Endometrium (tissue), 2 donors: ENCODE measurements at regions not wholly inside any gene's neighbourhood (a gene's known extent, or its start where the extent isn't known, plus 50 kb on each side); places are given as distances from the start of the nearest gene placed in this dataset.
A peak's percentile ranks its signal among the peaks of the same experiment; 100 is the strongest.
"Not testable (repeated sequence)": the region's sequence is repeated elsewhere in the genome, so short reads cannot be mapped to it uniquely, and the experiment has no call there.

Experiments
- FAIRE-seq: peaks from 2 replicates; lab custom pipeline; 2012; peaks lifted over from hg19 to GRCh38; lab: Jason Lieb, UNC
- donor health status: control.
- donor health status: control.

DNA sequence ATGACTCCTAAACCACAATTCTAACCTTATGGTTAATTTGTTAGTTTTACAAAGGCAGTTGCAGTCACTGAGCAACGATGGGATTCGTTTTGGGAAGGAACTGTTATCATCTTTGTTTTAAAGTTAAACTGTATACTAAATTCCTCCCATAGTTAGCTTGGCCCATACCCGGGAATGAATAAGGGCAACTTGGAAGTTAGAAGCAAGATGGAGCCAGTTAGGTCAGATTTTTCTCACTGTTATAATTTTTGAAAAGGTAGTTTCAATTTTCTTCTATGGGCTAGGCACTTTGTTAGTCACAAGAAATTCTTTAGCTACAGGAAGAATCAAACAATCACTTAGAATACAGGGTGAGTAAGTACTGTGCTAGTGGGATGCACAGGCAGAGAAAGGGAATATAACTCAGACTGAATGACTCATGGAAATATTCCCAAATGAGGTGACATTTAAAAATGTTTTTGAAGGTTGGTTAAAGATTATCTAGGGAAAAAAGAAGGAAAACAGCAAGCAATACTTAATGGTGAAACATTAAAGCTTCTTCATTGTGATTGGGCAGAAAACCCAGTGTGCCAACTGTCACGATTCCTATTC is 153.6 kb downstream of the MAGEB17 start:
- FAIRE-seq: no peak

DNA sequence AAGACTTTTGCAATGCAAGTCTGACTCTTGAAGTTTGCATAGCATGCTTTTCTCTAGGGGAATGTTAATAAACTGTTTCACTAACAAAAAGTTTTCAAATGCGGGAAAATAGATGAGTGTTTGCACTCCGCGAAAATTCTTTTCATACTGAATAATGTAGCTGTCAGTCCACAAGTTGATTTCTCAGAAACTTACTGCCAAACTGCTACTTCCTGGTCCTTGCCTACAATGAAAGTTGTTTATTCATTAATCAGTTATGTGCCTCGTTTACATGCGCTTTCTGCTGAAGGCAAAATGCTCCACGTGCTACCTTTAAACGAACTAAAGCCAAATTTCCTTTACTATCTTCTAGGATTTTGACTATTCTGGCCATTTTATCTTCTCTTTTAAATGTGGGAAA is 166.2 kb downstream of the MAGEB17 start:
- no peak for FAIRE-seq

DNA sequence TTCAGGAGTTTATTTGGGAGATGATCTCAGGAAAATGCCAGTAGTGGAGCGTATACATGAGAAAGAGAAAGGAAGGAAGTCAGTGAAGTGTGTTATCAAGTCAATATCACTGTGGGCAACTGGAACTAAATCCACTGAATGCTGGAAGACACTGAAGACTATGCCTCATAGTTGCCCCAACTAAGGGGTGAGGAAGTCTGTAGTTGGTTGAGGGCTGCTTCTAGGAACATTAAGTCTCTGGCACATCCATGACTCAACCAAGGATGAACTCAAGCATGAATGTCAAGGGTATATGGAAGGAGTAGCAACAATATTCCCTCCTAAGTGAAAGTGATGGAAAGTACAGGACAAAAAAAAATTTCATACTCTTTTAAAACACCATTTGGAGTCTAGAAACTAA is 167.9 kb downstream of the MAGEB17 start:
- no peak for FAIRE-seq

DNA sequence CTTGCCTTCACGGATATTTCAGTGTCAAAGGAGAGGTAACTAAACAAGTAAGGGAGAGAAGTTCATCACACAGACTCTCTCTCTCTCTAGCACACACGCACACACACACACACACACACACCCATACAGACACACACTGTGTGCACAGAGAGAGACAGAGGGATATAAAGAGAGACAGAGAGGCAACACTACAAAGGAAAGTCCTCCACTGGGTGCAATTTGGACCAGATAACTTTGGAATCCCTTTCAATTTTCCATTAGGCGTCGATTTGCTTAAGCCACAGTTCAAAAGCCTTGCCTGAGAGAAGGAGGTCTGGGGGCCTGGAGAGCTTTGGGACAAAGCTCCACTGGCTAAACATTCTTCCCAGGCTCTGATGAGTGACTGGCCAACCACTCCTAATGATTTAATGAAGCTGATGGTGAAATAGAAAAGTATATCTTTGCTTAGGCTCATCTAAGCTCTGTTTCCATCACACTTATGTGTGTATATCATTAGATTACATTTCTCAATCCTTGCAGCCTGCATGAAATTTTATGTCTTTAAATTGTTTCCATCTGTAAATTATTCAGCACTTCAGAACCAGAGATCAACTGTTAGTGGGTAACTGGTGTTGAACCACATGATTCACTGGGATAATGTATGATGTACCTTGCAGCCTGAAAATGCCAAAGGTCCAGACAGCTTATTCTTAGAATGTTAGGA is 180.8 kb downstream of the MAGEB17 start:
- no peak for FAIRE-seq

DNA sequence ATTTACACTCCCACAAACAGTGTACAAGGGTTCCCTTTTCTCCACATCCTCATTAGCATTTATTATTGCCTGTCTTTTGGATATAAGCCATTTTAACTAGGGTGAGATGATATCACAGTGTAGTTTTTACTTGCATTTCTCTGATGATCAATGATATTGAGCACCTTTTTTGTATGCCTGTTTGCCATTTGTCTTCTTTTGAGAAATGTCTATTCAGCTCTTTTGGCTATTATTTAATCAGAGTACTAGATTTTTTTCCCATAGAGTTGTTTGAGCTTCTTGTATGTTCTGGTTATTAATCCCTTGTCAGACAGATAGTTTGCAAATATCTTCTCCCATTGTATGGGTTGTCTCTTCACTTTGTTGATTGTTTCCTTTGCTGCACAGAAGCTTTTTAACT is 190.6 kb downstream of the MAGEB17 start:
- no peak for FAIRE-seq

DNA sequence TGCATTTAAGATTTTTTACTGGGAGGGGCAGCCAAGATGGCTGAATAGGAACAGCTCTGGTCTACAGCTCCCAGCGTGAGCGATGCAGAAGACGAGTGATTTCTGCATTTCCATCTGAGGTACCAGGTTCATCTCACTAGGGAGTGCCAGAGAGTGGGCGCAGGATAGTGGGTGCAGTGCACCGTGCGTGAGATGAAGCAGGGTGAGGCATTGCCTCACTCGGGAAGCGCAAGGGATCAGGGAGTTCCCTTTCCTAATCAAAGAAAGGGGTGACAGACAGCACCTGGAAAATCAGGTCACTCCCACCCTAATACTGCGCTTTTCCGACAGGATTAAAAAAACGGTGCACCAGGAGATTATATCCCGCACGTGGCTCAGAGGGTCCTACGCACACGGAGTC is 192.8 kb downstream of the MAGEB17 start:
- FAIRE-seq: not testable (repeated sequence)

DNA sequence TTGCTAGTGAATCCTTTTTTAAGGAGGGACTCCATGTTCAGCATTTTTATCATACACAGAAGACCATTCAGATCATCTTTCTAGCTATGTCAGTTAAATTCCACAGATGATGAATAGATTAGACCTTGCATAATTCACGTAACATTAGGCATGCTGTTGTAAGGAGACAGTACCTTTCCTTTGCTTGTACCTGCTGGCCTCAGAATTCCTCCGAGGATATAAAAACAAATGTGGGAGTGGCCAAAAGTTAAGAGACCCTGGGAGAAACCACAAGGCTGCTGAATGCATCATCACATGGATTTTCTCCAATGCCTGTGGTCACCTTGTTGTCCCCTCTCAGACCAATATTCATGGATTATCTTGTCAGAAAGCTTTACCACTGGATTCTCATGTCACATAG is 201.4 kb downstream of the MAGEB17 start:
- FAIRE-seq: no peak

DNA sequence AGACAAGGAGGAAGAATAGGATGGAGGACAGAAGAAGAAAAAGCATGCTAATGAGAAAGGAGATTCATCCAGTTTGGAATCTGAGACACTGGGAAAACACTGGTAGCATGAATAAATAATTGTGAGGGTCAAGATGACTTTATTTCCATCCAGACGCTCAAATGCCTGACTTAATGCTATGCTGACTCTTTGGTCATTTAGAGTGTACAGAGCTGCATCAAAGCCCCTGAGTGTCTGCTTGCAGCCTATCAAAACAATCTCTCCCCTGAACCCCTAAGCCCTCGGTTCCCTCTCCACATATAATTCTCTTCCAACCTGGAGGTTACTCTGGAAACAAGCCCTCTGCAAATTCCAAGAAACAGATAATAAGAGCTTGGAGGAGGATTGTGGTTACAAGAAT is 208.8 kb downstream of the MAGEB17 start:
- no peak for FAIRE-seq

DNA sequence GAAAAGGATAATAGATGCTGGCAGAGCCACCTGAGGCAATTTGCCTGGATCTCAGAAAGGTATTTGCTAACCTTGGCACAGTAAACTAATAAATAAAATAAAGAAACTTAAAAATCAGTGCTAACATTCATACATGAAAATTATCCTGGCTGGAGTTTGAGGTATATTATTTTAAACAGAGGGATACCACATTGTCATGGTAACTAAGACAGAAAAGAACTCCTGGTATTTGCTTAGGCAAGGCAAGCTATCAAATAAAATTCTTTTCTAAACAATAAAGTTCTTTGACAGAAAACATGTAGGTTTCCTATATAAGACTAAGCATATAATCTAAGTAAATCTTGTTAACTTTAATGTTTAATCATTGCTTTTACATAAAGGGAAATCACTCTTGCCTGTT is 218.8 kb downstream of the MAGEB17 start:
- no peak for FAIRE-seq

DNA sequence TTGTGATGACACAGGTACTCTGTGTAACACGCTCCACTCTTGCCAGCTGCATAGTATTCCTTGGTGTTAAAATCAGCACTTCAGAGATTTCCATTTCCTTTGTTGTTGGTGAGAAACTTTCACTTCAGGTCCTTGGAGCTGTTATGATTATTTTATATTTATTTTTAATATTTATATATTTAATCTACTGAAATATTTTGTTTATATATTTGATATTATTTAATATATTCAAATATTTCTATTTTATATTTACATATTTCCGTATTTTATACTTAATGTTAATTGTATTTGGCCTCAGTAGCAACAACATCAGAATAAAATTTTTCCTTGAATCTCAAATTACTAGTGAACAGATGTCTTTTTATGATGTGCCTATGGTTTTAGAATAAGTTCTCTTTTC is 225.3 kb downstream of the MAGEB17 start:
- peak; percentile 59 for FAIRE-seq

DNA sequence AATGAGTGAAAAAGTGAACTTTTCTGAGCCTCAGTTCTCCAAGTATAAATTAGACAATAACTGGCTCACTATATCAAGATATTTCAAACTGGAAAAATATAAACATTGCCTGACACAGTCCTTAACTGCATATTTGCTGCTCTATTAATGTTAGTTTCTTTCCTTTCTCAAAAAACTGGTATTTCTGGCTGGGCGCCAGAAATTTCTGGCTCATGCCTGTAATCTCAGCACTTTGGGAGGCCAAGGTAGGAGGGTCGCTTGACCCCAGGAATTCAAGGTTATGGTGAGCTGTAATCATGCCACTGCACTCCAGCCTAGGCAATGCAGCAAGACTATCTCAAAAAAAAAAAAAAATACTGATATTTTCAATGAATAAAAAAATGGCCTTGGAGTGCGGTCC is 227.0 kb downstream of the MAGEB17 start:
- FAIRE-seq: no peak

DNA sequence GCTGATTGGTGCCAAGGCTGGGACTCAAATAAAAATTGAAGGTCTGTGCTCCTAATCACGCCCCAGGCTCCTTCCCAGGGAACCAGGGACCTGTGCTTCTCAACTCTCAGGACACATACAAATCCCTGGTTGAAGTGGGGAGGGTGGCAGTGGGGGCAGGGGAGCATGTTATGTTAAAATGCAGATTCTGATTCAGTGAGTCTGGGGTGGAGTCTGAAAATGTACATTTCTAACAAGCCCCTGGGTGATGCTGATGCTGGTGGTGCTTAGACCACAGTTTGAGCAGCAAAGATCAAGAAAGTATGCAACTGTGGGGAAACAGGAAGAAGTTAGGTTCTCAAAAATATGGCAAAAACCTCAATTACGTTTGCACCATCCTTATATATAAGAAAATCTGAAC is 236.5 kb downstream of the MAGEB17 start:
- no peak for FAIRE-seq

DNA sequence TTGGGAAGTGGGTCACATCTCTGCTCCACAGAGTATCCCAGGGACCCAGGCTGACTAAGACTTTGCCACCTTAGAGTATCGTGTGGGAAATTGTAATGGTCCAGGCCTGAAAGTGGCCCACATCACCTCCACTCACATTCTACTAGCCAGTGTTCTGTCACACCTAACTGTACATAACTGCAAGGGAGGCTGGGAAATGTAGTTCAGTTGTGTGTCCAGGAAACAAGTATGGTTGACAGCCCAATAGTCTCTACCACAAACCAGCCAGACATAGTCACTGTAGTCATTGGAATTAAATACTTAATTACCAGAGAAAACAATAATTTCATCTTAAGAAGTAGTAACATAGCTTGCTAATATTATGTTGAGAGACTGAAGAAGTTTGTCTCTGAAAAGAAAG is 233.4 kb upstream of the S100G start:
- FAIRE-seq: no peak

DNA sequence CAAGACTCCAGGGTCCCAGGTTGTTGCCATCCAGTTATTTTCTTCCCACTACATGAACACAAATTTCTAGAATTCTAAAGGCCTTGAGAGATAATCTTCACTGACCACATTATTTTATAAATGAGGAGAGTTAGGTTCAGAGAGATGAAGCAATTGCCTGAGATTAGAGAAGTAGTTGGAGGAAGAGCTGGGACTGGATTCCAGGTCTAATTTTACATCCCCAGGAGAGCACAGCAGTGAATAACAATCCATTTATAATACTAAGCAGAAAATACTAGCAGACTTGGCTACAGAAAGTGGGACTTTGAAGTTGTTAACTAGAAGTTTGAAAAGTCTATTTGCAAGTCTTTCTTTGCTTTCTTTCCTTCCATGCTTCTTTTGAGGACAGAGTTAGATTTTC is 231.3 kb upstream of the S100G start:
- no peak for FAIRE-seq

DNA sequence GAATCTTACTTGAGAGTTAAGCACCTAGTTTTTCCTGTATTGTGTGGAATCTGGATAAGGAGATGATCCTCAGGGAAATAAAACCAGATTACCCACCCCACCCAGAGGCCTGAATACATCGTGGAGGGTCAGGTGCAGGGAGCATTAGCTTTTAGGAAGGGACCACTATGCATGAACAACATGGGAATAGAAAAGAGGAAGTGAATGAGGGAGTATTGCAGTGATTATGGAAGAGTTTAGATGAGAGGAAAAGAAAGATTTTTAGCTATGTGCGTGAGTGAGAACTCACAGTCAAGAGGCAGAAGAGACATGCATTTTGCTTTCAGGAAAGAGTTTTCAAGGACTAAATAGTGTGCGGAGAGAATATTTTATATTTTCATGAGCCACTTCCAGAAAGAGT is 222.3 kb upstream of the S100G start:
- no peak for FAIRE-seq

DNA sequence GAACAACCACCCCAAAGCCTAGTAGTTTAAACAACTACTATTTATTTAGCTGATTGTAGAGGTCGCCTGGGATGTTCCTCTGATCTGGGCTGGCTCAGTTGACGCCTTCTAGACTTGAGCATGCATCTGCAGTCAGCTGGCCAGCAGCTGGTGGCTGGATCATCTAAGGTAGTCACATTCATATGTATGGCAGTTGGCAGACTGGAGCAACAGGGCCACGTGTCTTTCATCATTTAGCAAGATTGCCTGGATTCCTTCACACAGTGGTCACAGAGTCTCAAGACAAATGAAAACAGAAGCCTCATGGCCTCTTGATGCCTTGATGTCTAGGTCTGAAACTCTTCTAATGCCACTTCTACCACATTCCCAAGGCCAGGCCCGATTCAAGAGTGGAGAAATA is 220.6 kb upstream of the S100G start:
- no peak for FAIRE-seq

DNA sequence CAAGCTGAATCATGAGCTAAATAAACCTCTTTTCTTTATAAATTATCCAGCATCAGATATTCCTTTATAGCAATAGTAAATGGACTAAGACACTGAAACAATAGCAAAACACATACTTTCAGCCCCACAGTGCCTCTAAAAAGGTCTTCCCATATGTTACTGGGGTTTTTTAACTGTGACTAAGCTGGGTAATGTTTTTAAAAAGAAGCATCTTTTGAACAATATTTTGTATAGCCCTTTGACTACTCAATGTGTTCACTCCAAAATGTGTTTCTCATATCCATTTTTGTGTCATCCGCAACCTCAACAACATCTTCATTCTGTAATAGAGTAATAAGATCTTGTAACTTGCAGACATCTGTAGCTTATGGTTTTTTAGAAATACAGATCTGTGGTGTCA is 218.7 kb upstream of the S100G start:
- no peak for FAIRE-seq

DNA sequence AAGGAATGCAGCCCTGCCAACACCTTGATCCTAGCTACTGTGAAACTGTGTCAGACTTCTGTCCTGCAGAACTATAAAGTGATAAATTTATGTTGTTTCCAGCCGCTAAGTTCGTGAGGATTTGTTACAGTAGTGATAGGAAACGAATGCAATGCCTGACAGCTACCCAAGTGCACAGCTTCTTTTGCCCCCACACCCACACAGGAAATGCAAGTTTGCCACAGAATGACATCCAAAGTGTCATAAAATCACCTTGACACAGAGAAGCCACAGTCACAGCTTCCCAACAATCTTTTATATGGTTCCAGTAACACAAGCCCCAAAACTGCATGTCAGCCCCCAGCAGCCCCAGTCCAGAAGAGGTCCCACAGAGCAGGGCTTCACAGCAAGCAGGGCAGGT is 216.9 kb upstream of the S100G start:
- FAIRE-seq: no peak

DNA sequence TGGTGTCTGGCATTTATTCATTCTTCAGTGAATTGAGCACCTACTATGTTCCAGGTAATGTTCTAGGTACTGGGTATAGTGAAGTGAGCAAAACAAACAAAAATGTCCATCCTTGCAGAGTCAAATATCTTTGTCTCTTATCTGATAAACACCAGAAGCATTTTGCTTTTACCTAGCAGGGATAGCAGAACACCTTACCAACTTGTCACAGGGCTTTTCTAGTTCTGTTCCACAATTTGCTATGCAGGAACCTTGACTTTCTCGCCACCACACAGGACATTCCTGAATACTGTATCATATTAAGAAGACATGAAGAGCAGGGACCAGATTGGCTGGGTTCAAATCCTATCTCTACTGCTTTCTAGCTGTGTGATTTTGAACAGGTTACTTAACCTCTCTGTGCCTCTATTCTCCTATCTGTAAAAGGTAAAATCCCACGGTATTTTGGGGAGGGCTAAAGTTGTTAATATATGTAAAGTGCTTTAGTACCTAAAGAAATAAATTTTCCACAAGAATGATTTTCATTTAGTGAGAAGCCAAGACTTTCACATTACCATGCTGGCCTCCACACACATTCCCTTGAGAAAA is 214.5 kb upstream of the S100G start:
- no peak for FAIRE-seq

DNA sequence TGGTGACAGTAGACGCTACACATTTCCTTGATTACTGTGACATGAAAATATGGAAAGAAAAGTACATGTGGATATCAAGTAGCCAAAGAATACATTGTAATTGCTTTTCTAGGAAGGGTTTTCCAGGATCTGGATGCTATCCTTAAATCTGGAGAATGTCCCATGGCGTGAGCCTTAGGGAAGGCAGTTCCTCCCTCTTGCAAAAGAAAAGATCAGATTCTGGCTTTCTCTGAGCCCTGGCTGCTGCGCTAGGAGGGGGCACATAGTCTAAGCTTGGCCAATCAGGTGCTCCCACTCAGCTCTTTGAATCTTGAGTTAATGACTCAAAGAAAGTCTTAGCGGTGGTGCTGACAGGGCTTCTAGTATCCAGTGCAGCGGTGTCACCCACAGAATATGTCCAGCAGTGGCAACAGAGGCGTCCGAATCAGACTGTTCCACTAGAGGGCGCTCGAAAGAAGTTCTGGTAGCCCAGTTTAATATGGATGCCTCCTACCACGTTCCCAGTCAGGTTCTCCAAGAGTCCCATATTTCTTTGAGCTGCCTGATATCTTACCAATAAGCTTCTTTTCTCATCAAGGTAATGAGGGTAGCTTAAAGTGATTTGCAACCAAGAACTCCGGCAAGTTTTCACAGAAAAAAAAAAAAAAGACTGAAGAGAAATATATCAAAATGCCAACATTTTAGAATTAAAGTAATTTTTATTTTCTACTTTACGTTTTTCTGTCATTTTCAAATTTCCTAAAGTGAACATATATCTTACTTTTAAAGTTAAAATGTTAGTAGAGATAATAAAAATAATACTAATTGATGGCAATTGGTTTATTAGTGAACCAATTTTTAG is 213.4 kb upstream of the S100G start:
- no peak for FAIRE-seq

DNA sequence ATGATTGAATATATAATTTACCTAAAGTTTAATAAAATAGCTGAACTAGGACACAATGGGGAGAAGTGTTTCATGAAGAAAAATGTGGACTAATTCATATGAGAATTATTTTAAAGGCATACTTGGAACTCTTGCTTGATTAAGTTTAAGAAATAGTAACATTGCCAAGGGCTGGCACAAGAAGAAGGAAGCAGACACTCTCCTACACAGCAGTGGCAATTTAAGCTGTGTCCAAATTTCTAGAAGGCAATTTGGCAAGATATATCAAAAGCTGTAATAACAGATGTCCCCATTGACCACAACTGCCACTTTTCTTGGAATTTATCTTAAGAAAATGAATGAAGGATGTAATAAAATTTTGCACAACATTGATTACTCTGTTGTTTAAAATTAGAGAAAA is 209.5 kb upstream of the S100G start:
- FAIRE-seq: no peak

DNA sequence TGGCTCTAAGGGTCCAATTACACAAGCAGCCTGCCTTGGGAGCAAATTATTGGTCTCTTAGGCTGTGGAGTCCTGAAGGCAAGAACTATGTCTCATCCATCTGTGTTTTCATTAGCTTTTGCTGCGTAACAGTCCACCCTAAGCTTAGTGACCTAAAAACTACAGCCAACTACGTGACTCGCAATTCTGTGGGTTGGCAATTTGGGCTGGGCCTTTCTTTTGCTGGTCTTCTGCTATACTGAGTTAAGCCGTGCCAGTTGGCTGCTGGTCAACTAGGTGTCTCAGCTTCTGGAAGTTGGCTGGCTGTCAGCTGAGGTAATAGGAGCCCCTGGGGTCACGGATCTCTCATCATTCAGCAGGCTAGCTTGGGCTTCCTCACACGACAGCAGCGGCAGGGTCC is 205.6 kb upstream of the S100G start:
- no peak for FAIRE-seq

DNA sequence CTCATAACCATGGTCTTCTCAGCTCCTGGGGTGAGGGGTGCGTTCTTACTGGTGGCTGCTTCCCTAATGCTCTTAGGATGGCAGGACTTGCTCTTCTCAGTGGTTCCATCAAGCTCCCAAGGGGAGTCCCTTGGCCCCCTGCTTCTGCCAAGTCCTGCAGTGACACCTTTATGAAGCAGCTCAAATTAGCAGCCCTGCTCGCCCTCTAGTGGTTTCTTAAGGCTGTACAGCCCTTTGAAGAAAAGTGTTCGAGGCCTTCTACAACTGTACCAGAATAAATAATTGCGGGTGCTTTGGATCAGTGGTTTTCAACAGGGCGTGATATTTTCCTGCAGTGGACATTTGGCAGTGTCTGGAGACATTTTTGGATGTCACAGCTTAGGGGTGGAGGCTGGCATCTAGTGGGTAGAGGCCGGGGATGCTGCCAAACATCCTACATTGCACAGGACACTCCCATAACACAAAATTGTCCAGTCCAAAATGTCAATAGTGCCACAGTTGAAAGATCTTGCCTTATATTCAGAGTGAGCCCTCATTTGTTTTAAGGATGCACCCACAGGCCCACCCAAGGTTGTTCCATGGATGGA is 204.7 kb upstream of the S100G start:
- no peak for FAIRE-seq
